ENCODE measurements at regions not wholly inside any gene's neighbourhood (a gene's known extent, or its start where the extent isn't known, plus 50 kb on each side); places are given as distances from the start of the nearest gene placed in this dataset.

DNA sequence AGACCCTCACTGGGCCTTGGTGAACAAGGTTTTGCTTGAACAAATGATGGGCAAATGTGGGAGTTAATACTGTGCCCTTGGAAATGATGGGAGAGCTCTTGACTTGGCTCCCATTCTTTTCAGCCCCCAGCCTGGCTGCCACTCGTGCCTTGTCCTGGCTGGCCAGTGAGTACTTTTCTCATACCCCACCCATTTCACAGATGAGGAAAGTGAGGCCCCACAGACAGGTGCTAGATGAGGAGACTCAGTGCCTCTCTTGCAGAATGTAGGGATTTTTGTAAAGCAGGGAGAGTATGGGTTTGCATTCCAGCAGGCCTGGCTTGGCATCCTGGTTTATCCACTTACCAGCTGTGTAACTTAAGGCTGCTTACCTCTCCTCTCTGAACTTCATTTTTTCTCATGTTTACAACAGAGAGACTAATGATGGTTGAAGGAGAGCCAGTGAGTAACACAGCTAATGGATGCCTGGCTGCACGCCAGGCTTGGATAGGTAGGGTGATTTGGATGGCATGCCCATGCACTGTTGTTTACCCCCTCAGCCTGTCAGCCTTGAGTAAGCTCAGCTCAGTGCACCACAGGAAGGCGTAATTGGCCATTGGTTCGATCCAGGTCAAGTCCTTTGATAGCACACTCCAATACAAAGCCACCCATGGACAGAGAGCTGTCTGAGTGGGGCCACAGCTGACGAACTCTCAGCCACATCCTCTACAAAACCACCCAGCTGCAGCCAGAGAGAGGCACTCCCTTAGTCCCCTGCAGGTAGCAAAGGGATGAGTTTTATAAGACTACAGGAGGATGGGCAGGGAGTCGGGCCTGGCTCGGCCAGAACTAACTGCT is 436.8 kb downstream of the RPS24 start:
- DNase-seq (ENCODE audit: low spot score): peak; percentile 15
- in situ Hi-C loops (cut with MboI; ENCODE audit: low sequenced_read_pairs, unreplicated experiment): no loop called here
- TF ChIP-seq, protein P1, sequence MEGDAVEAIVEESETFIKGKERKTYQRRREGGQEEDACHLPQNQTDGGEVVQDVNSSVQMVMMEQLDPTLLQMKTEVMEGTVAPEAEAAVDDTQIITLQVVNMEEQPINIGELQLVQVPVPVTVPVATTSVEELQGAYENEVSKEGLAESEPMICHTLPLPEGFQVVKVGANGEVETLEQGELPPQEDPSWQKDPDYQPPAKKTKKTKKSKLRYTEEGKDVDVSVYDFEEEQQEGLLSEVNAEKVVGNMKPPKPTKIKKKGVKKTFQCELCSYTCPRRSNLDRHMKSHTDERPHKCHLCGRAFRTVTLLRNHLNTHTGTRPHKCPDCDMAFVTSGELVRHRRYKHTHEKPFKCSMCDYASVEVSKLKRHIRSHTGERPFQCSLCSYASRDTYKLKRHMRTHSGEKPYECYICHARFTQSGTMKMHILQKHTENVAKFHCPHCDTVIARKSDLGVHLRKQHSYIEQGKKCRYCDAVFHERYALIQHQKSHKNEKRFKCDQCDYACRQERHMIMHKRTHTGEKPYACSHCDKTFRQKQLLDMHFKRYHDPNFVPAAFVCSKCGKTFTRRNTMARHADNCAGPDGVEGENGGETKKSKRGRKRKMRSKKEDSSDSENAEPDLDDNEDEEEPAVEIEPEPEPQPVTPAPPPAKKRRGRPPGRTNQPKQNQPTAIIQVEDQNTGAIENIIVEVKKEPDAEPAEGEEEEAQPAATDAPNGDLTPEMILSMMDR (IDR thresholded peaks at IDR 0.05; ENCODE audit: borderline replicate concordance, control extremely low read depth, extremely low read depth, insufficient read depth, missing control alignments): no peak

GRCh38 chr10:78471326-78471722 is 437.7 kb downstream of the RPS24 start:
- in situ Hi-C loops (cut with MboI; ENCODE audit: low sequenced_read_pairs, unreplicated experiment): no loop called here
- TF ChIP-seq, protein P1 (IDR thresholded peaks at IDR 0.05; ENCODE audit: borderline replicate concordance, control extremely low read depth, extremely low read depth, insufficient read depth, missing control alignments): no peak
- peak; percentile 11 for DNase-seq (ENCODE audit: low spot score)

DNA sequence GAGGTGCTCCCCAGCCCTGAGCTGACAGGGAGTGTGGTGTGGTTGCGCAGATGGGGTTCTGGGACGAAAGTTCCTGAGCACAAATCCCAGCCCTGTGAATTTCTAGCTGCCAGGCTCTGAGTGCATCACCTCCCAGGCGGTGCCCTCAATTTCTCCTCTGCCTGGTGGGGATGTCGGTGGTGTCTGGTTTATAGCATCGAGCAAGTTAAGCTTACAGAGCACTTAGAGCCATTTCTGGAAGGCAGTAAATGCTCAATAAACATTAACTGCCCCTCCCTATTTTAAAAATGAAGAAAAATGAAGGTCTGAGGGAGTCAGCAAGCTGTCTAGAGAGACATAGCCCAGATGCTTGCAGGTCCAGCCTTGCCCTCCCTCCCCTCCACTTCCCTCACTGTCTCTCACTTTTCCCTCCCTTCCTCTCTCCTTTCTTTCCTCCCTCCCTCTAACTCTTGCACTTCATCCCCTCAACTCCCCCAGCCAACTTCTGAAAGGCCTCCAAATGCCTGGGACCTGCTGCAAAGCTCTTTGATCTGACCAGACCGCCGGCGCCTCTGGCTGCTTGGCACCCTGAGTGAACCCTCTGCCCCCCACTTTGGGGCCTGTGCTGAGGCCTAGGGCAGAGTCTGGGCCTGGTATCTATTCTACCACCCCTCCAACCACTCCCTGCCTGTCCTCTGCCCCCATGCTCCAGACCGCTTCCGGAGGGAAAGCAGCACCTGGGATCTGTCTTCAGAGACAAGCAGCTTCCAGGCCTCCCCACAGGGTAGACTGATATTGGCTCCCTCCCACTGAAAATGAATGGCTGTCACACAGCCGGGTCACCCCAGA is 438.3 kb downstream of the RPS24 start:
- peak; percentile 5 for DNase-seq (ENCODE audit: low spot score)
- in situ Hi-C loops (cut with MboI; ENCODE audit: low sequenced_read_pairs, unreplicated experiment): no loop called here
- TF ChIP-seq, protein P1 (IDR thresholded peaks at IDR 0.05; ENCODE audit: borderline replicate concordance, control extremely low read depth, extremely low read depth, insufficient read depth, missing control alignments): no peak

GRCh38 chr10:78472551-78472890 is 438.9 kb downstream of the RPS24 start:
- in situ Hi-C loops (cut with MboI; ENCODE audit: low sequenced_read_pairs, unreplicated experiment): no loop called here
- peak; percentile 9 for DNase-seq (ENCODE audit: low spot score)
- TF ChIP-seq, protein P1 (IDR thresholded peaks at IDR 0.05; ENCODE audit: borderline replicate concordance, control extremely low read depth, extremely low read depth, insufficient read depth, missing control alignments): no peak

DNA sequence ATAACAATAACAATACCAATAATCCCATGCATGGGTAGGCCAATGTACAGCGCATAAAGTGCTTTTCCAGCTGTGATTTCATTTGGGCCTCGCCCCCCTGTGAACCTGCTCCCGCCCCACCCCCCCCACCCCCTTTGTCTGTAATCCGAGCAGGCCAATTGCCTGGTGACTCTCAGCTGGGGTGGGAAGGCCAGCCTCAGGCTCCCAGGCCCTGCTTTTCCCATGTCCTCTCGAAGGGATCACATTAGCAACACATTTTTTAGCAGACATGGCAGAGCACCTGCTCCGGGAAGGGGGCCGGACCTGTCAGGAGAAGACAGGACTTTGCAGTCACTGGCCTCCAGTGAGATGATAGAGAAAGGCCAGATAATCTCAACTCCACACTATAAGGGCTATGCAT is 439.3 kb downstream of the RPS24 start:
- peak; percentile 3 for DNase-seq (ENCODE audit: low spot score)
- TF ChIP-seq, protein P1 (IDR thresholded peaks at IDR 0.05; ENCODE audit: borderline replicate concordance, control extremely low read depth, extremely low read depth, insufficient read depth, missing control alignments): no peak
- in situ Hi-C loops (cut with MboI; ENCODE audit: low sequenced_read_pairs, unreplicated experiment): no loop called here

- in situ Hi-C loops (cut with MboI; ENCODE audit: low sequenced_read_pairs, unreplicated experiment): no loop called here
- no peak for DNase-seq (ENCODE audit: low spot score)
- TF ChIP-seq, protein P1 (IDR thresholded peaks at IDR 0.05; ENCODE audit: borderline replicate concordance, control extremely low read depth, extremely low read depth, insufficient read depth, missing control alignments): no peak
Measured at GRCh38 chr10:78474743-78475142, 441.1 kb downstream of the RPS24 start.

Measured in GM13976 (cell line).